ENCODE measurements at regions not wholly inside any gene's neighbourhood (a gene's known extent, or its start where the extent isn't known, plus 50 kb on each side); places are given as distances from the start of the nearest gene placed in this dataset.
"Not testable (repeated sequence)": the region's sequence is repeated elsewhere in the genome, so short reads cannot be mapped to it uniquely, and the experiment has no call there.

DNA sequence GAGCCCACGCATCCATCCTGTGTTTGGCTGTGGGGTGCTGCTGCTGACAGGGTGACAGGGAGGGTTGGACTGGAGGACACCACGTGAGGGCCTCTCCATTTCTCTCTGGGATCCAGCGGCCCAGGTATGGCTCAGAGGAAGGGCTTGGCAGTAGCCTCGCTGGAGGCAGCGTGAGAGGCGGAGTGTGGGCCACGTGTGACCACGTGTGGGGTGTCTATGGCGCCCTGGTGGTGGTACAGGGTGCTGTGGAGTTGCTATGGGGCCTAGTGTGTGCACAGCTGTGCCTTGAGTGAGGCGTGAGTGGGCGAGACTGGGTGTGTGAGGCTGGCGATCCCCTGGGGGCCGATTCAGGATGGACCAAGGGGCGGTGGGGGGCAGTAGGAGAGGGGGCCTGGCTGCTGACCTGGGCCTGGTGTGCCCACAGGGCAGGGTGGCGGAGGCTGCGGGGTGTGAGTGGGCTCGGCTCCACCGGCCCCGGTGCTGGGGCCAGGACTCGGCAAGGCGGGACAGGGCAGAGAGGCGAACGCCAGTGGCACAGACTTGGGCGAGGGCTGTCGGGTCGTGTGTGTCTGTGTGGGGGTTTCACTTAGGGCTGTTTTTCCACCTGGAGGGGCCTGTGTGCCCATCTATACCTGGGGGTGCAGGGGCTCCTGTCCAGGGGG is 72.7 kb downstream of the TMEM121 start:
- H2BK120ac ChIP-seq (replicated peaks; ENCODE audit: low read depth, low read length); H2BK15ac ChIP-seq (ENCODE audit: low read length); H4K8ac ChIP-seq (ENCODE audit: extremely low read depth, insufficient read depth, low read length); H4K91ac ChIP-seq (replicated peaks; ENCODE audit: insufficient read length, low read length); H2BK12ac ChIP-seq (ENCODE audit: low read depth, low read length); H2BK5ac ChIP-seq (ENCODE audit: low read depth, low read length); CTCF ChIA-PET (ENCODE audit: partially characterized antibody); FAIRE-seq; H3K14ac ChIP-seq (ENCODE audit: insufficient read length); H3K9ac ChIP-seq (replicated peaks in 1 of 4; ENCODE audit: extremely low read depth in 1 of 4, low read depth in 3 of 4, low read length in 3 of 4); H3K27me3 ChIP-seq (replicated peaks in 1 of 4; ENCODE audit: control insufficient read depth in 3 of 4, extremely low read depth in 1 of 4, insufficient read depth in 3 of 4, low read length in 3 of 4); H3K18ac ChIP-seq (ENCODE audit: extremely low read depth, low read length); H2AFZ ChIP-seq (ENCODE audit: low read length); H2AK5ac ChIP-seq (ENCODE audit: low read depth, low read length); H3K56ac ChIP-seq (replicated peaks; ENCODE audit: insufficient read length, low read depth, low read length); H3K4me1 ChIP-seq (replicated peaks in 1 of 4; ENCODE audit: control insufficient read depth in 3 of 4, insufficient read depth in 4 of 4, low read length in 3 of 4); H4K5ac ChIP-seq (ENCODE audit: insufficient read length, low read depth, low read length); H3K79me1 ChIP-seq (ENCODE audit: low read depth, low read length); H3K23me2 ChIP-seq (ENCODE audit: low read depth, low read length); H3K4ac ChIP-seq (replicated peaks; ENCODE audit: insufficient read length, low read depth, low read length); H3K4me2 ChIP-seq (ENCODE audit: insufficient read depth in 1 of 2, low read depth in 2 of 2, low read length in 2 of 2); H4K20me1 ChIP-seq (replicated peaks in 1 of 2; ENCODE audit: control insufficient read depth in 1 of 2, insufficient read depth in 2 of 2, low read length in 2 of 2); H3K36me3 ChIP-seq (ENCODE audit: control insufficient read depth in 2 of 4, insufficient read depth in 4 of 4, low read length in 3 of 4); POLR2A ChIA-PET (ENCODE audit: partially characterized antibody); DNase-seq (ENCODE audit: low read depth in 1 of 2, low spot score in 2 of 2); H3K4me3 ChIP-seq (ENCODE audit: extremely low read depth in 1 of 4, insufficient read depth in 2 of 4, low read depth in 3 of 4, low read length in 4 of 4); H3K27ac ChIP-seq (ENCODE audit: low read depth, low read length); H3K79me2 ChIP-seq (ENCODE audit: control insufficient read depth in 1 of 2, insufficient read depth in 2 of 2, low read length in 2 of 2); H3K23ac ChIP-seq (ENCODE audit: insufficient read length); H2BK20ac ChIP-seq (ENCODE audit: low read length): not testable (repeated sequence)
- 71% methylated on average over 12 of the region's 26 CpGs; no CpG with 5 or more reads in 1 of the 2 experiments for WGBS, 2 experiments (ENCODE audit: extremely low coverage in 1 of 2, insufficient coverage in 1 of 2, insufficient read length in 1 of 2, insufficient replicate concordance in 2 of 2, low coverage in 1 of 2, low lambda C conversion rate in 2 of 2, missing lambda C conversion rate in 1 of 2)
- H3K9me3 ChIP-seq (ENCODE audit: insufficient read depth in 2 of 2, low read depth in 1 of 2, low read length in 1 of 2) = peaks cover 24 to 70% of the 10 kb centered on the region in 2 experiments

All from H1 (cell line).